PFSK-1 (cell line): ENCODE measurements at regions not wholly inside any gene's neighbourhood (a gene's known extent, or its start where the extent isn't known, plus 50 kb on each side); places are given as distances from the start of the nearest gene placed in this dataset.
A peak's percentile ranks its signal among the peaks of the same experiment; 100 is the strongest.

ENCODE experiments used
- FOXP2 ChIP-seq: optimal IDR thresholded peaks from 2 replicates; pipeline ENCODE3; 2011; ENCODE audit warnings: borderline replicate concordance, control low read depth, inconsistent platforms; ENCODE audit not compliant: insufficient read depth; ENCODE audit errors: extremely low read length, extremely low read depth
- POLR2AphosphoS5 ChIP-seq: IDR thresholded peaks from 2 replicates; pipeline ENCODE4 v1.6.1; 2012; ENCODE audit warnings: low read depth, mild to moderate bottlenecking, control low read depth, low read length, moderate library complexity
- REST ChIP-seq, 2 experiments: IDR thresholded peaks; 2 replicates each; pipeline versions ENCODE4 v1.6.1 to v1.8.0; 2011 to 2012; ENCODE audit warnings: low read depth in 2 of 2, low read length in 2 of 2, control low read depth in 1 of 2, inconsistent platforms in 1 of 2, mild to moderate bottlenecking in 1 of 2, moderate library complexity in 1 of 2; ENCODE audit not compliant: insufficient read depth in 1 of 2
- SIN3A ChIP-seq: IDR thresholded peaks from 2 replicates; pipeline ENCODE4 v1.6.1; 2012; ENCODE audit warnings: mild to moderate bottlenecking, low read length, moderate library complexity, borderline replicate concordance; ENCODE audit not compliant: insufficient read depth
- TAF1 ChIP-seq: IDR thresholded peaks from 2 replicates; pipeline ENCODE4 v1.6.1; 2012; ENCODE audit warnings: low read length, control low read depth, borderline replicate concordance; ENCODE audit not compliant: insufficient read depth

- no peak for TF ChIP-seq SIN3A
- no peak for TF ChIP-seq REST (IDR thresholded peaks at IDR 0.05; ENCODE audit: insufficient read depth in 1 of 2, low read depth in 2 of 2, low read length in 2 of 2)
- TF ChIP-seq POLR2AphosphoS5 = no peak
- TF ChIP-seq TAF1 = no peak
- no peak for TF ChIP-seq FOXP2
These were observed 663.0 kb downstream of the KCNA4 start for GRCh38 chr11:29353833-29354232.

- no peak for TF ChIP-seq FOXP2
- no peak for TF ChIP-seq SIN3A
- no peak for TF ChIP-seq POLR2AphosphoS5
- no peak for TF ChIP-seq TAF1
- no peak for TF ChIP-seq REST (IDR thresholded peaks at IDR 0.05; ENCODE audit: insufficient read depth in 1 of 2, low read depth in 2 of 2, low read length in 2 of 2)
These were observed 664.5 kb downstream of the KCNA4 start for GRCh38 chr11:29352273-29352795.

- TF ChIP-seq POLR2AphosphoS5 (no peak), TAF1 (no peak), REST (IDR thresholded peaks at IDR 0.05; ENCODE audit: insufficient read depth in 1 of 2, low read depth in 2 of 2, low read length in 2 of 2) (no peak), SIN3A (no peak), FOXP2 (no peak)
These were observed 665.4 kb downstream of the KCNA4 start for GRCh38 chr11:29351301-29351873.

GRCh38 chr11:29343465-29344333 lies 673.1 kb downstream of the KCNA4 start:
- TF ChIP-seq FOXP2 (peak; percentile 85), TAF1 (no peak), REST (IDR thresholded peaks at IDR 0.05; ENCODE audit: insufficient read depth in 1 of 2, low read depth in 2 of 2, low read length in 2 of 2) (no peak), SIN3A (no peak)
